MM.1S (cell line): ENCODE measurements at regions not wholly inside any gene's neighbourhood (a gene's known extent, or its start where the extent isn't known, plus 50 kb on each side); places are given as distances from the start of the nearest gene placed in this dataset.
"Not testable (repeated sequence)": the region's sequence is repeated elsewhere in the genome, so short reads cannot be mapped to it uniquely, and the experiment has no call there.

Source experiments
- DNase-seq: peaks from one replicate; pipeline ENCODE4 v3.0.0-alpha.2; 2015
- H2AFZ ChIP-seq: fragments of 300-600 bp; sonication (generic); 2 replicates; pipeline ENCODE4 v1.6.0; 2016; ENCODE audit warnings: antibody characterized with exemption, low read length
- H3F3A ChIP-seq: fragments of 300-600 bp; sonication (generic); 2 replicates; pipeline ENCODE4 v1.6.1; 2016; ENCODE audit warnings: mild to moderate bottlenecking, antibody characterized with exemption, low read length, moderate library complexity, mixed read lengths; ENCODE audit not compliant: insufficient read depth
- H3K27ac ChIP-seq: fragments of 300-600 bp; sonication (generic); 2 replicates; pipeline ENCODE4 v1.5.1; 2016; ENCODE audit warnings: mild to moderate bottlenecking, low read length
- H3K27me3 ChIP-seq: fragments of 300-600 bp; sonication (generic); replicated peaks from 2 replicates; pipeline ENCODE4 v1.6.0; 2016; ENCODE audit warnings: low read length; ENCODE audit not compliant: insufficient read depth
- H3K36me3 ChIP-seq: fragments of 300-600 bp; sonication (generic); replicated peaks from 2 replicates; pipeline ENCODE4 v1.6.1; 2016; ENCODE audit warnings: mild to moderate bottlenecking, low read length, mixed read lengths; ENCODE audit not compliant: insufficient read depth
- H3K4me1 ChIP-seq: fragments of 300-600 bp; sonication (generic); 2 replicates; pipeline ENCODE4 v1.6.1; 2016; ENCODE audit warnings: low read length, mixed read lengths
- H3K4me2 ChIP-seq: fragments of 300-600 bp; sonication (generic); 2 replicates; pipeline ENCODE4 v1.6.0; 2016; ENCODE audit warnings: low read depth, low read length
- H3K4me3 ChIP-seq: fragments of 300-600 bp; sonication (generic); 2 replicates; pipeline ENCODE4 v1.5.1; 2016; ENCODE audit warnings: low read length, mixed read lengths
- H3K79me2 ChIP-seq: fragments of 300-600 bp; sonication (generic); 2 replicates; pipeline ENCODE4 v1.6.1; 2016; ENCODE audit warnings: mixed run types, low read length, mixed read lengths
- H3K9ac ChIP-seq: fragments of 300-600 bp; sonication (generic); 2 replicates; pipeline ENCODE4 v1.6.1; 2016; ENCODE audit warnings: low read length, mixed read lengths
- H3K9me2 ChIP-seq: fragments of 300-600 bp; sonication (generic); replicated peaks from 2 replicates; pipeline ENCODE4 v1.6.1; 2016; ENCODE audit warnings: mild to moderate bottlenecking, low read length, mixed read lengths; ENCODE audit not compliant: insufficient read depth
- H3K9me3 ChIP-seq: fragments of 300-600 bp; sonication (generic); replicated peaks from 2 replicates; pipeline ENCODE4 v1.6.1; 2016; ENCODE audit warnings: mild to moderate bottlenecking, low read length, mixed read lengths; ENCODE audit not compliant: insufficient read depth
- H4K20me1 ChIP-seq: fragments of 300-600 bp; sonication (generic); 2 replicates; pipeline ENCODE4 v1.6.1; 2016; ENCODE audit warnings: mild to moderate bottlenecking, low read length, moderate library complexity, mixed read lengths; ENCODE audit not compliant: insufficient read depth
- EZH2 ChIP-seq: fragments of 300-600 bp; sonication (generic); optimal IDR thresholded peaks from 2 replicates; pipeline ENCODE3; 2017; ENCODE audit warnings: low read depth, mild to moderate bottlenecking, antibody characterized with exemption, low read length, mixed read lengths
- EZH2phosphoT487 ChIP-seq: fragments of 300-600 bp; sonication (generic); IDR thresholded peaks from 2 replicates; pipeline ENCODE4 v1.6.1; 2018; ENCODE audit warnings: antibody characterized with exemption, low read length
- TF ChIP-seq, protein P1 (sequence below): fragments of 300-600 bp; sonication (generic); IDR thresholded peaks from 2 replicates; pipeline ENCODE4 v1.5.1; 2016; ENCODE audit warnings: antibody characterized with exemption, low read length, mixed read lengths

DNA sequence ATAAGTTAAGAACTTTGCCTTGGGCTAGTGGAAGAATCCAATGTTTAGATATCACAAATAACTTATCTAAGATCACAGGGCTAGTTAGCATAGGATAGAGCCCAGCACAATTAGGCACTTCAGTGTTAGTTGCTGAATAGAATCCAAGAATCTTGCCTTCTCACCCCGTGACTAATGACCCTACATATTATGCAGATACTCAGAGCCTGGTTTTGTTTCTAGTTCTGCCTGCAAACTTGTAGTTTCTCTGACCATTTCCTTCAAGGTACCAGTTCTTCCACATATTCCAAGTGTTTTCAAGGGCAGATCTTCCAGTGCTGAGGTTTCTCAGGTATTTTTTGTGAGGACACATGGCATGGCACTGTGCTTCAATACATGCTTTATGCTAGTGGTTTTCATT, 239.3 kb downstream of the KCNK2 start:
- TF ChIP-seq, protein P1, sequence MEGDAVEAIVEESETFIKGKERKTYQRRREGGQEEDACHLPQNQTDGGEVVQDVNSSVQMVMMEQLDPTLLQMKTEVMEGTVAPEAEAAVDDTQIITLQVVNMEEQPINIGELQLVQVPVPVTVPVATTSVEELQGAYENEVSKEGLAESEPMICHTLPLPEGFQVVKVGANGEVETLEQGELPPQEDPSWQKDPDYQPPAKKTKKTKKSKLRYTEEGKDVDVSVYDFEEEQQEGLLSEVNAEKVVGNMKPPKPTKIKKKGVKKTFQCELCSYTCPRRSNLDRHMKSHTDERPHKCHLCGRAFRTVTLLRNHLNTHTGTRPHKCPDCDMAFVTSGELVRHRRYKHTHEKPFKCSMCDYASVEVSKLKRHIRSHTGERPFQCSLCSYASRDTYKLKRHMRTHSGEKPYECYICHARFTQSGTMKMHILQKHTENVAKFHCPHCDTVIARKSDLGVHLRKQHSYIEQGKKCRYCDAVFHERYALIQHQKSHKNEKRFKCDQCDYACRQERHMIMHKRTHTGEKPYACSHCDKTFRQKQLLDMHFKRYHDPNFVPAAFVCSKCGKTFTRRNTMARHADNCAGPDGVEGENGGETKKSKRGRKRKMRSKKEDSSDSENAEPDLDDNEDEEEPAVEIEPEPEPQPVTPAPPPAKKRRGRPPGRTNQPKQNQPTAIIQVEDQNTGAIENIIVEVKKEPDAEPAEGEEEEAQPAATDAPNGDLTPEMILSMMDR: no peak
- TF ChIP-seq EZH2: no peak
- TF ChIP-seq EZH2phosphoT487: no peak

DNA sequence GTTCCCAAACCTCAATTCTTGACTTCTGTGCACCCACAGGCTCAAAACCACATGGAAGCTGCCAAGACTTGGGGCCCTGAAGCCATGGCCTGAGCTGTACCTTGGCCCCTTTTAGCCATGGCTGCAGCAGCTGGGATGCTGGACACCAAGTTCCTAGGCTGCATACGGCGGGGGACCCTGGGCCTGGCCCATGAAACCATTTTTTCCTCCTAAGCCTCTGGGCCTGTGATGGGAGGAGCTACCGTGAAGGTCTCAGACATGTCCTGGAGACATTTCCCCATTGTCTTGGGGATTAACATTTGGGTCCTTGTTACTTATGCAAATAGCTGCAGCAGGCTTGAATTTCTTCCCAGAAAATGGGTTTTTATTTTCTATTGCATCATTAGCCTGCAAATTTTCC, 241.5 kb downstream of the KCNK2 start:
- not testable (repeated sequence) for DNase-seq, H3K4me2 ChIP-seq, H3F3A ChIP-seq, H3K4me3 ChIP-seq, H2AFZ ChIP-seq, H3K4me1 ChIP-seq, H4K20me1 ChIP-seq, H3K36me3 ChIP-seq, H3K27me3 ChIP-seq, H3K9me3 ChIP-seq, H3K79me2 ChIP-seq, H3K9me2 ChIP-seq, H3K9ac ChIP-seq, H3K27ac ChIP-seq

More for the DNA sequence above, 239.3 kb downstream of the KCNK2 start:
- Histone ChIP-seq H3F3A (no peaks in the 10 kb centered on the region), H4K20me1 (no peaks in the 10 kb centered on the region), H3K9me3 (no peaks in the 10 kb centered on the region), H3K4me1 (no peaks in the 10 kb centered on the region), H3K9me2 (no peaks in the 10 kb centered on the region), H3K79me2 (no peaks in the 10 kb centered on the region), H2AFZ (no peak overlapping the region), H3K27me3 (no peaks in the 10 kb centered on the region), H3K4me2 (no peak overlapping the region), H3K36me3 (no peaks in the 10 kb centered on the region), H3K27ac (no peak overlapping the region), H3K4me3 (no peak overlapping the region), H3K9ac (no peak overlapping the region)
- DNase-seq: no peak

DNA sequence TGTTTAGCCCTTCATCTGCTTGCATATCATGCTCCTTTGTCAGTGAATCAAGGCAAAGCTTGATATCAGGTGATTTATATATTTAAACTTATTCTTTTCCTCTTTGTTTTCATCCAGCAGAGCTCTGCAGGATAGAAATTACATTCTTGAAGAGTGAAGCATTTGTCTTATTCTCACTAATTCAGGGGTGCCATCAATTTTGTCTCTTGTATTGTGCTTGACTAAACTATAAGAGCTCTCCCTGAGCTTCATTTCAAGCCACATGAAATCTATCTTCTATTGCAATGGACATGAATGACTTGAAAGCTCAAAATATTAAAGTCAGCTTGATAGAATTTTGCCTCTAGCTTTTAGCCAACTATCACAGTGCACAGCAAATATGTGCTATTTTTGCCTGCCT, 236.7 kb upstream of the KCTD3 start:
- Histone ChIP-seq H3K4me3 (no peak overlapping the region), H3F3A (no peaks in the 10 kb centered on the region), H4K20me1 (no peaks in the 10 kb centered on the region), H3K4me2 (no peak overlapping the region), H3K9ac (no peak overlapping the region), H3K9me3 (no peaks in the 10 kb centered on the region), H3K36me3 (no peaks in the 10 kb centered on the region), H3K27ac (no peak overlapping the region), H3K4me1 (no peaks in the 10 kb centered on the region), H3K79me2 (no peaks in the 10 kb centered on the region), H2AFZ (no peak overlapping the region), H3K27me3 (no peaks in the 10 kb centered on the region), H3K9me2 (no peaks in the 10 kb centered on the region)
- no peak for DNase-seq
- TF ChIP-seq EZH2phosphoT487 (no peak), EZH2 (no peak)
- TF ChIP-seq, protein P1: no peak

DNA sequence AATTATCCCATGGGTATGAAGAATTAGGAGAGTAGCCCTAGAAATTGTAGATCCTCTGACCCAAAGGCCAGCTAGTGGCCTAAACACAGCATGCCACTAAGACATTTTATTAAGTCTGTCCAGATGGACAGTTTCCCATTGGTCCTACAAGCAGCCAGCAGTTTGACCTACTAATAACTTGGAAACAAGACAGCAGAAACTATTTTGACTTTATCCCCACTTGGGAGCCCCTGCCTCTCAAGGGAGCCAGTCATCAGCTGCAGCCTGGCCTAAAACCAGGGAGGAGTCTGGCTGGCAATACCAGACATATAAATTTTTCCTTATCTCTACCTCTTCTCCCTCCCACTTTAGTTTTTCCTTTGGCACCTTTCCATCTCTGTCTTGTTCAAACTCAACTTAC, 222.6 kb upstream of the KCTD3 start:
- H3K4me2 ChIP-seq: no peak overlapping the region
- no peak for DNase-seq
- no peaks in the 10 kb centered on the region for H3F3A ChIP-seq
- H3K27ac ChIP-seq: no peak overlapping the region
- H3K9ac ChIP-seq: no peak overlapping the region
- no peaks in the 10 kb centered on the region for H3K27me3 ChIP-seq
- H4K20me1 ChIP-seq: no peaks in the 10 kb centered on the region
- H2AFZ ChIP-seq: no peak overlapping the region
- H3K9me3 ChIP-seq: no peaks in the 10 kb centered on the region
- no peak overlapping the region for H3K4me3 ChIP-seq
- no peaks in the 10 kb centered on the region for H3K9me2 ChIP-seq
- H3K36me3 ChIP-seq: no peaks in the 10 kb centered on the region
- no peaks in the 10 kb centered on the region for H3K79me2 ChIP-seq
- TF ChIP-seq EZH2 (no peak), EZH2phosphoT487 (no peak)
- TF ChIP-seq, protein P1: no peak
- H3K4me1 ChIP-seq: no peaks in the 10 kb centered on the region
